NCI-H1105 treated with DMSO at 0.1 percent for 48 hours (cell line): ENCODE measurements at regions not wholly inside any gene's neighbourhood (a gene's known extent, or its start where the extent isn't known, plus 50 kb on each side); places are given as distances from the start of the nearest gene placed in this dataset.

Source experiments
- DNase-seq: peaks from one replicate; lab custom pipeline; 2025; lab: John Stamatoyannopoulos, UW

DNA sequence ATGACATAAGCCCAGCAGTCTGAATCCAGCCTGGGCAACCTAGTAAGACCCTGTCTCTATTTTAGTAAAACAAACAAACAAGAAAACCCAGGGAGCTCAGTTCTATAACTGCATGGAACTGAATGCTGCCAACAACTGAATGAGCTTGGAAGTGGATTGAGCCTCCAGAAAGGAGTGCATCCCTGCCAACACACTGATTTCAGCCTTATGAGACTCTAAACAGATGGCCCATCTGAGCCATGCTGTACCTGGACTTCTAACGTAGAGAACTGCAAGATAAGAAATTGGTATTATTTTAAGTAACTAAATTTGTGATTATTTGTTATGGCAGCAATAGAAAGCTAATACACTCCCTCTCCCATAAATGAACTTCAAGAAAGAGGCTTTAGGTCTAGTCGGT lies 150.4 kb upstream of the RAI14 start:
- DNase-seq, result no peak

DNA sequence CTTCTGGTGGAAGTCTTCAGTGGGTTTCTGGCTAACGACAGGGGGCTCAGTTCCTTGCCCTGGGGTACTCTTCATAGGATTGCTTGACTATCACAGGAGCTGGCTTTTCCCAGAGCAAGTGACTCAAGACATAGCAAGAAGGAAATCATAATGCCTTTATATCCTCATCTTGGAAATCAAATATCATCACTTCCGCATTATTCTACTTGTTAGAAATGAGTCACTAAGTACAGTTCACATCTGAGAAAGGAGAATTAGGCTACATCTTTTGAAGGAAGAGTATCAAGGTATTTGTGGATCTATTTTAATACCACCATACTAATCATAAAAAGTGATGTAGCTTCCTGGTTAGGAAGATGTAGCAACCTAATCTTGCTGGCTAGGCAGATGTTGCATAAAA lies 148.2 kb upstream of the RAI14 start:
- DNase-seq, result no peak

DNA sequence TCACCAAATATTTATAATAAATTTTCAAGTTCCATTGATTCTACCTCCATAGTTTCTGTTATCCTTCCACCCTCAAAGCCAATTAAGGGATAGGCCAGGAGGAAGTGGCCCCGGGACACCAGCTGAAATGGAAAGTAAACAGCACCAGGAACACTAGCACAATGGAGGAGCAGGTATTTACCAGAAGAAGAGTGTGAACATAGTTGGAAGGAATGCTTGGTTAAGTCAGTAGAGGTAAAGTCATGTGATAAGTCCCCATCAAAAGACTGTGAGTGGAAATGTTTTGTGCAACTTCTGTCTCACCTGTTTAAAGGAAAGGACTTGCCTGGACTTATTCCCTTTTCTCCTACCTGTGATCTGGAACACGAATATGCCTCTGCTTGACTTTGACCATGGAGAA lies 146.7 kb upstream of the RAI14 start:
- DNase-seq, result no peak

DNA sequence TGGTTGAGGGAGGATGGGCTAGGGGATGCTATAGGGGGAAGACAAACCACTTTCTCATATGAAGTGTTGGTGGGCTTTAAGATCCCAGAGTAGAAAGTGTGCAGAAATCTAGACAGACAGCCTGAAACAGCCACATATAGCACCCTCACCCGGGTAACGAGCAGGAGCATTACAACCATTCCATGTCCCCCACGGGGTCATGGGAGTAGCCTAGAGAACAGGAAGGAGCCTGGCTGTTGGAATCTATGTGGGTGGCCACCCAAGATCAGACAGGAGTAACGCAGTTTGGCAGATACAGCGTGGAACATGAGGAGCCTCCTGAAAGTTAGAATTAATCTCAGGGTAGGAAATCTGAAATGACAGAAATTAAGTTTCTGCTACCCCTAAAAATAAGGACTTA lies 146.1 kb upstream of the RAI14 start:
- DNase-seq, result no peak

DNA sequence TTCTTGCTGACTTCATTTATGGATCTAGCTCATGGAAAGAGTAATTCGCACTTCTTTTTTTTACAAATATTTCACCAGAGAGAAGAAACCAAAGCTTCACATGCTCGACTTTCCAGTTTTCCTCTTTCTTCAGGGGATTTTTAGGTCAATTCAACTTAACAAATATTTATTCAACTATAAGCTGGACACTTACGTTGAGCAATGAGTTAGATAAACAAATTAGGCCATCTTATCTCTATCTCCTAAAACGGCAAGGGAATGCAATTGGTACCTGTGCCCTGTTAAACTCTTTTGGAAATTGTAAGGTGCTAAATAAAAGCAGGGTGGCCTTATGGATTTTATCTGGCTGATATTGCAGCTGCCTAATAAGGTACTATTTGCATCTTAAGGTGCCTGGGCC lies 145.1 kb upstream of the RAI14 start:
- no peak for DNase-seq

DNA sequence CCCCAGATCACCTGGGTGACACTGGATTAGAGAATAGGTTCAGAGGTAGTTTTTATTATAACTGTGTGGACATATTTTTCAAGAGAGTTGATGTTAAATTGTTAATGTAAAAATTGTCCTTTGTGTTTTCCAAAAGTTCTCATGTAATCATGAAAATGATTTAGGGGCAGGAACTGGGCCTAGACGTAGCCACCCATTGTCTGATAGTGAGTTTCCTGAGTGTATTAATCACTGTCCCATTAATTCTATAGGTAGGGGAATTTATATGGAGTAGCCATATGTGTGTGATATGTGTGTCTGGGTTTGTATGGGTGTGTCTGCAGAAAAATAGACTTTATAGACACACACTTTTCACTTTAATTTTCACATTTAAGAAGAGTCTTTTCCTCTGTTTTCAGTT lies 144.6 kb upstream of the RAI14 start:
- DNase-seq, result no peak

DNA sequence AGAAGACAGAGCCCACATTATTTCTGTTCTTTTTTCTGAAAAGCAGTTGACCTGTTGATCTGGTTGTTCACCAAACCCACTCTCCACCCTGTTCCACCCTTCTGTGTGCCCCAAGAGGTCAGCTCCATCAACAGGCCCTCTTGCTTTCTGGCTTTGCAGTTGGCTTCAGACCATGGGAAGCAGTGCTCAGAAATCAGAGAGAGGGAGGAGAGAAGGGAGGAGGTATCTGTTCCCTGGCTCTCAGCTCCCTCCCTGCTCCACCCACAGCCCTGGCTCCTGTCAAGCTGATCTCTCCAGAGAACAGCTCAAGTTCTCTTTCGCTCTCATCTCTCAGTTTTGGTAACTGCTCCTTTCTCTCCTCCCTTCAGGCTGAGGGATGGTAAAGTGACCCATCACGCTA lies 144.2 kb upstream of the RAI14 start:
- DNase-seq, result no peak

DNA sequence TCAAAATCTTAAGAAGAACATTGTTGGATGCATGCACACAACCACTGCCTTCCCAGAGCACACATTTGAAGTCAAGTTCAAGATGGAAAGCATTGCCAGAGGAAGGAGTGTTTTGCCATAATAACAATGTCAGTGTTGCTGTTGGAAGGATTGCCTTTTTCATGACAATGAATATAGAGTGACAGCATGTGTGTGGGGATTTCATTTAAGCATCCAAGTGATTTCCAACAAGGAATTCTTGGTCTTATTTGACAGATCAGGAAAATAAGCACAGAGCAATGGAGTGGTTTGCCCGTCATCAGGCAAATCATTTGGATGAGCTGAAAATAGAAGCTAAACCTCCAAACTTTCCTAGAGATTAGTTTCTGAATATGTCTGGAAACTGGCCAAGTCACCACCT lies 140.0 kb upstream of the RAI14 start:
- DNase-seq, result no peak

DNA sequence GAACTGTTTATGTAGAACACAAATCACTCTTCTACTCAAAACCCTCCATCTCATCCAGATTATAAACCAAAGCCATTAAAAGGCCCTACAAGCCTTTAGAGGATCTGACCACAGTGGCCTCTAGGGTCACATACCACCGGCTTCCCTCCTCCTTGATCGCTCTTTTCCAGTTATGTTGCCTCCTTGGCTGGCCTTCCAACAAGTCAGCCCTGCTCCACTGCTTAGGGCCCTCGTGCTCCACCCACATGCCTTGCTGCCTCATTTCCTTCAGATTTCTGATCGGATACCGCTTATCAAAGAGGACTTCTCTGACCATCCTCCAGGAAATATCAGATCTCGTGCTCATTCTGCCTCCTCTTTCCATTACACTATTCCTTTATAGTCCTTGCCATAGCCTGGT lies 139.4 kb upstream of the RAI14 start:
- DNase-seq, result no peak

DNA sequence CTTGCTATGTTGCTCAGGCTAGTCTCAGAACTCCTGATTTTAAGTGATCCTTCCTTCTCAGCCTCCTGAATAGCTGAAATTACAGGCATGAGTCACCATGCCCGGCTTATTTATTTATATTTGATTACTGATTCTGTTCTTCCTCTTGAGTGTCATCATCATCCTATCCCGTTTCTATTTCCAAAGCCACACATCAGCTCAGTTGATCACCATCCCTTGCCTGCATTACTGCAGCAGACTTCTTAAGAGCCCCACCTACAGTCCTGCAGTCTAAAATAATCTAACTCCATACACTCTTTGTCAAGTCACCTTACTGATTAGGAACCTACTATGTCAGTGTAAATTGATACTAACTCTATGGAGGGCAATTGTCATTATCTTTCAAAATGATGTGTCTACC lies 138.9 kb upstream of the RAI14 start:
- DNase-seq, result no peak

DNA sequence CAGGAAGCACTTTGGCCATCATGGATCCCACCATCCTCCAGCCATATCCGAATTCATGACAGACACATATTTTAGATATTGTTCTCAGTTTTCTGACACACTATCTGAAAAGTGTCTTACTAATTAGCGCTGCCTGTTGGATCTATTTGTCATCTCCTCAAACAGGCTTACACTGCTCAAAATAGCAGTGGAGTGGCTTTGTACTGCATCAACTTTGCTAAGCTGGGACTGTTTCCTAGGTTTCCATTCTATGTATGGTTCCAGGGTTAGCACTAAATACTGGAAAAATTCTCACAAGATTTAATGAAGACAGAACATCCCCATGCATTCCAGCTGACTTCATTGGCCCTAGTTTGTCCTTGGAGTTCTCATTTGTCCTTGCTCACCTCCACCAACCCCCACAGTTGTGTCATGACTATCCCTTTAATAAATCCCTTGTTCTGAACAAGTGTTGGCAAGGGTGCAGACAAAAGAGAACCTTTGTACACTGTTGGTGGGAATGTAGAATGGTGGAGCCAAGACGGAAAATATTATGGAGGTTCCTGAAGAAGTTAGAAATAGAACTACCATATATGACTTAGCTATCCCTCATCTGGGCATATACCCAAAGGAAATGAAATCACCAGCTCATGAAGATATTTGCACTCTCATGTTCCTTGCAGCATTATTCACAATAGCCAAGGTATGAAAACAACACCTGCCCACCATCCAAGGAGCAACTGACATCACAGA lies 136.5 kb upstream of the RAI14 start:
- no peak for DNase-seq

DNA sequence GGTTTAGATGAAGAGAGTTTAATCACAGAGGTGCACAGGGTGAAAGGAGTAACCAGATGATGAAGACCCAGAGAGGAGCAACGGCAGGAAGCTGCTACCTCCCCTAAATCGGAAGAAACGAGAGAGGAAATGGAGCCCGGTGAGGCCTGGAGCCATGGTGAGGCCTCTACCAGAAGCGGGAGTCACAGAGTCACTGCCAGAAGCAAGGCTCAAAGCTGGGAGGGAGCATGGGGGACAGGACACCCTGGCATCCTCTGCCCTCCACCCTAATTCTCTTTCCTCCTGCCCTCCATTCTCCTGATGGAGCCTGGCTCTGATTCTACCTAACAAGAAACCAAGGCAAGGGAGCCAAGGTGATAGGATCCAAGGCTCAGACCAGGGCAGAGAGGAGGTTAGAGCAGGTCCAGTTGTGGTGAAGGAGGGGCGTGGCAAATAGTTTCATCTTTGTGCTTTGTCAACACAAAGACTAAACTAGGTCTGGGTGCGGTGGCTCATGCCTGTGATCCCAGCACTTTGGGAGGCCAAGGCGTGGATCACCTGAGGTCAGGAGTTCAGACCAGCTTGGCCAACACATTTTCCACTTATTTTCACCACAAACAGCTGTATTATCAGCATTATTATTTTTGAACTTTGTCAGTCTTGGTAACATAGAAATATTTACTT lies 134.4 kb upstream of the RAI14 start:
- no peak for DNase-seq

DNA sequence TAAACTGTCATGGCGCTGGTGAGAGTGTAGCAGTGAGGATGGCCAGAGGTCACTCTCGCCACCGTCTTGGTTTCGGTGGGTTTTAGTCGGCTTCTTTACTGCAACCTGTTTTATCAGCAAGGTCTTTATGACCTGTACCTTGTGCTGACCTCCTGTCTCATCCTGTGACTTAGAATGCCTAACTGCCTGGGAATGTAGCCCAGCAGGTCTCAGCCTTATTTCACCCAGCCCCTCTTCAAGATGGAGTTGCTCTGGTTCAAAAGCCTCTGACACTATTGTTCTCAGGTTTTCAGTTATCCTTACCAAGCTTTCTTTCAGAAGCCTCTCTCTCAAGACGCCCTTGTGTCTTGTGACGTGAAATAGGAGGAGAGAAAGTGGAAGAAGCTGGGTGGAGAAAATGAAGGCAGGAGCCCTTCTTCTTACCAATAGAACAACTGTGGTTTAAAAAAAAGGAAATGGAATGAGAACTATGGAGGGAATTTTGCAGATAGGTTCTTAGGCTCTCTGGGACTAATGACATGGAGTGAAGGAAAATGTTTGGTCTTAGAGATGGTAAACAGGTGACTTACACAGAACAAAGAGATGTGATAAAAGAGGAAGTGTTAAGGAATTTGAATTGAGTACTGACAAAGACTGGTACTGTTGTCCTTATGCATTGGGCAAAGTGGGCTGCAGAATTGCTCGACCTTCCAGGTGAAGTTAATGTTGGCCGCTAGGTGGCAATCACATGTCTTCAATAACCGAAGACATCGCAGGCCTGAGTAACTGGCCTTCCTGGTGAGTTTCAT lies 133.3 kb upstream of the RAI14 start:
- peak; percentile 67 for DNase-seq

DNA sequence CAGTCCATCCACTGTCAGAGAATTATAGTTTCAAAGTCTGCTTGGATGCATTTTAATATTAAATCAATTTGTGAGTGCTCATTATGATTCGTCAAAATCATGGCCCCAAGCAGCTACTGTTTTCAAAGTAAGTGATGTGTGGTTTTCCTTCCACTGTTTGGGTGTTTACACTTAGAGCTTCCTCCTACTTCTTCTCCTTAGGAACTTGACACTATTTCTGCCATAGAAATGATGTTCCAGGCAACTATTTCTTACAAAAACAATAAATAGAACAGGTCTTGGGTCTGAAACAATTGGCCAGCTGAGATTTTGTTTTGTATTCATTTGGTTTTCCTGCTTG lies 132.8 kb upstream of the RAI14 start:
- DNase-seq, result no peak

DNA sequence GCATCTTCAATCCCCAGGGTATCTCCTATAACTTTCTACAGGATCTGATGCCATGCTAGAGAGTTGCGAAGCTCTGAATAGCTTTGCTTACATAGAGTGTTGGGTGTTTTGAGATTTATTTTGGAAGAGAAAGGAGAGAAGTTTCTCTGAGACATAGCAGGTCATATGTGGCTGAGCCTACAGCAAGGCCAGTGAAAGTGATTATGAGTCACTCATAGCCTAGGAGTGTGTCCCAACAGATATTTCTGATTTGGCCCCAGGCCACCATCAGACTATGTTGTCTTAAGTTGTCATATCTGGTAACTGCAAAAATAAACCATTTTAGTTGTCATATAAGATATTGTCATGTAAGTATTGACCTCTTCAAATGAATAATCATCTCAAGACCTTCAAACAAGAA lies 132.0 kb upstream of the RAI14 start:
- DNase-seq, result no peak

DNA sequence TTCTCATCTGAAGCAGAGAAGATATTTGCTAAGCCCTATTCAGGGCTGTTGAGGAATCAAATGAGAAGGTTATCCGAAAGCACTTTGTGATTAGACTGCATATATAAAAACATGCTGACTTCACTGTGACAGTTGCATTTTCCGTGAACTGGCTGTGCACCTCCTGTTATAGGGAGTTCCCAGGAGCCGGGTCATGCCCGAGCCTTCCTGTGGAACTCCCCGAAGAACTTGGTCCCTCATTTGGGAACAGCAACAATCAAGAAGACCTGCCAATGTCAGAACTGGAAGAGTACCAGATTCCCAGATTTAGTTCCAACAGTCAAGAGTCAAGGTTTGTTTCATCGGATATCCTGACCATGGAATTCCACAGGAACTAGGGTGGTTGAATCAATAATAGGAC lies 130.4 kb upstream of the RAI14 start:
- DNase-seq, result no peak

DNA sequence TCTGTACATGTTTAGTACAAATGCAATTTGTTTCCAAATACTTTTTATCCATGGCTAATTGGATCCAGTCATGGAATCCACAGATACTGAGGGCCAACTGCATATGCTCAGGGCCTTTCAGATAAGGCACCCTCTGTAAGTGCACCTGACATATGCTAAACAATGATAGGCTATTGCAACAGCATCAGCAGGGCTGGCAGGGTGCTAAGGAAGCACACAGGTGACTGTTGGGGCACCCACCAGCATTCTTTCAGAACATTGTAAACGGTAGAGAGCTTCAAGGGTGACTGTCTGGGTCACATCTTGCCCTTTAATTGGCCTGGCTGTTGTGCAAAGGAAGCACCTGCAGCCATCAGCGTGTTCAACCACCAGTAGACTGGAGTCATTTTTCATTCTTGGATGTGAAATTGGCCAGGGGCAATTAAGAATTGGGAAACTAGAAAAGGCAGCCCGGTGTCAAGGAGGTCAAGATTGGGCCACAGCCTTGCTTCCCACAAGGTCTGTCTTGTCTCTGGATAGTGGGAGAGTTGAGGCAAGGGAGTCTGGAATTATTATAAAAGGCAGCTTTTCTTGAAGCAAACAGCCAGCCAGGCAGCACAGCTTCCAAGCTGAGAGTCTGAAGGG lies 129.3 kb upstream of the RAI14 start:
- DNase-seq, result no peak

DNA sequence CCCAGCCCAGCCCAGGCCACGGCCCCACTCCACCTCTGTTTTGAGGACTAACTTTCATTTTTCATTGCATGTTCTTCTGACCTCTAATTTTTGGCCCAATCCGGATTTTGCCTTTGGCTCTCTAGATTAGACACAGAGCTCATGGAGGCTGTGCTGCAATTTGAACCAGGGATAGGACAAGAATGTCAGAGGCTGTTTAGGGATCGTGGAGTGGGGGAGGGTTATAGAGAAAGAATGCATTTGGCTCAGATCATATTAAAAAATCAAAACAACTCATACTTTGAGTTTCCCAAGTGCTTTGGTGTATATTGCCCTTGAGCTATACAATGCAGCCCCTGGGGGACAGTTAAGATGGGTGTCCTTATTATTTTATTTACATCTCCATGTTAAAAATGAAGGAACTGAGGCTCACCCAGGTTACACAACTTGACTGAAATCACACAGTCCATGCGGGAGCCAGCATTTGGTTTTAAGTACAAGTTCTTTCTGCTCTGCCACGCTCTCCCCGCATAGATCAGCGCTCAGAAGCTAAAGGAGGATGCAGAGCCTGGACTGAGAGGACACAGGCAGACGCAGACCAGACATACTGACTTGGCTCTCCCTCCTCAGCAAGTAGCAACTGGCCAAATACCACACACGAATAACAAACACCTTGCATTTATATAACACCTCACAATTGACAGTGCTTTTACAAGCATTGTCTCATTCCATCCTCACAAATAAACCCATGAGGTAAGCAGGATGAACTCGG lies 126.4 kb upstream of the RAI14 start:
- no peak for DNase-seq

DNA sequence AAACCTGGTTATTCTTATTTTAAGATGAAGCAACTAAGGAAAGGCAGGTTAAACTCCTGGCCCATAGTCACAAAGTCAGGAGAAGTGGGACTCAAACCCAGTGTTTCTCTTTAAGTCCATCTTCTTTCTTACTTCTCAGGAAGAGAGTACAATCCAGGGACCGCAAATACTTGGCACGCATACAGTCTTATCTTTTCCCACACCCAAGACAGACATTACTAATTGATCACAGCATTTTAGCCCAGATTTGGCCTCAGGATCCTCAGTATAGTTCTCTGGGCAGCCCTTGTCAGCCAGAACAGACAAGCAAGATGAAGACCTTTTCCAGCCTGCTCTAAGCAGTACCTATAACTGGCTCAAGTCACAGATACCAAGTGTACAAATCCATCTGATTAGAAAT lies 125.5 kb upstream of the RAI14 start:
- DNase-seq, result no peak

DNA sequence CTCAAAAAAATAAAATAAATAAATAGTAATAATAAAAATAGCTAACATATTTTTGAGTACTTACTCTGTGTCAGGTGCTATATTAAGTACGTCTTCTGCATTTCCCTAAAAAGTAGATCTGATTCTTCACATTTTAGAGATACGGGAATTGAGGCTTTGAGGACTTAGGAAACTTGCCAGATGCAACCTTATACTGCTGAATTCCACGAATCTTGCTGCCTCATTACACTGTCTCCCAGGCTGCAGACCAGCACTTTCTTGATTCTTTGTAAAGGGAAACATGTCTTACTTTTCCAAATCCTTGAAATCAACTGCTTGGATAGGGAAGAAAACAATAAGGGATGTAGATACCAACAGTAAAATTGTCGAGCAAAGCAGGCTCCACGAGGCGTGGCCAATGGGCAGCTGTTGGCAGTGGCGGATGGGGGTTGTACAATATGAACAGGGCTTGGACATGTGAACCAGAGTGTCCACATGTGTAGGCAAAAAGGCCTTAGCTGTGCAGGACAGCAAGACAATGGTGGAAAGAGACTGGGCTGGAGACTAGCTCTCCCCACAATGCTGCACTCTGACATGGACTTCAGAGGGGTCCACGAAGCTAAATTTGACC lies 124.3 kb upstream of the RAI14 start:
- DNase-seq, result no peak

DNA sequence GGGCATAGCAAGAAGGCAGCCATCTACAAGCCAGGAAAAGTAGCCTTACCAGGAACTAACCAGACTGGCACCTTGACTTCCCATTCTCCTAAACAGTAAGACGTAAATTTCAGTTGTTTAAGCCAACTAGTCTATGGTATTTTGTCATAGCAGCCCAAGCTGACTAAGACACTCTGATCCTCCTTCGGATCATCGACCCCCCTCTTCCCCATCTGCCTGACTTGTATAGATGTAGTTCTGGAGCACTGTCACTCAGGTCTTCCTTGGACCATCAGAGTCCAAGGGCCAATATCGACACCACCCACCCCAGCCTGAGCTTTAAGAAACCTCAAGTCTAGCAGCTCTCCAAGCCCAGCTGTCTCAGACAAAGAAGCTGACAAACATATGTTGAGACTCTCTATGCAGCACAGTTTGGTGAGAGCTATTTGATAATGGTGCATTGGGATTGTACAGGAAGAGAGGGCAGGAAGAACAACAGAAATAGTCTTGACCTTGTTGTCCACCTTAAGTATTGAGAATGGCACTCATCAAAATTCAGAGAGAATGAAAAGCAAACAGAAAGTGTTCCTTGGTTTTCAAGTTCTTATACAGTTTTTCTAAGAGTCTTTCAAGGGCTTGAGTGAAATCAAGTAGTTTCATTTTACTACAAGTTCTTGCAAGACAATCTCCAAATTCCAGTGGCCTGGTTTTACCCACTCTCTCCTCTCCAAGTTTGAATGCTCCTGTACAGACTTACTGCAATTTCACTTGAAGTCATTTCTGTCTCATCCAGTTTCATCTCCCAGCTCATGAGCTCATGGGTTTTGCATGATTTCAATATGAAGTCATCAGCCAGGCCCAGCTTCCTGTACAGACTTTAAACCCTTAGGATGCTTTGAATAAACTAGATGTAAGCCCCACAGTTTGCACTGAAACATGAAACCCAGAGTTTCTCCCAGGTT lies 122.3 kb upstream of the RAI14 start:
- no peak for DNase-seq
